ENCODE measurements at regions not wholly inside any gene's neighbourhood (a gene's known extent, or its start where the extent isn't known, plus 50 kb on each side); places are given as distances from the start of the nearest gene placed in this dataset.
A peak's percentile ranks its signal among the peaks of the same experiment; 100 is the strongest.

DNA sequence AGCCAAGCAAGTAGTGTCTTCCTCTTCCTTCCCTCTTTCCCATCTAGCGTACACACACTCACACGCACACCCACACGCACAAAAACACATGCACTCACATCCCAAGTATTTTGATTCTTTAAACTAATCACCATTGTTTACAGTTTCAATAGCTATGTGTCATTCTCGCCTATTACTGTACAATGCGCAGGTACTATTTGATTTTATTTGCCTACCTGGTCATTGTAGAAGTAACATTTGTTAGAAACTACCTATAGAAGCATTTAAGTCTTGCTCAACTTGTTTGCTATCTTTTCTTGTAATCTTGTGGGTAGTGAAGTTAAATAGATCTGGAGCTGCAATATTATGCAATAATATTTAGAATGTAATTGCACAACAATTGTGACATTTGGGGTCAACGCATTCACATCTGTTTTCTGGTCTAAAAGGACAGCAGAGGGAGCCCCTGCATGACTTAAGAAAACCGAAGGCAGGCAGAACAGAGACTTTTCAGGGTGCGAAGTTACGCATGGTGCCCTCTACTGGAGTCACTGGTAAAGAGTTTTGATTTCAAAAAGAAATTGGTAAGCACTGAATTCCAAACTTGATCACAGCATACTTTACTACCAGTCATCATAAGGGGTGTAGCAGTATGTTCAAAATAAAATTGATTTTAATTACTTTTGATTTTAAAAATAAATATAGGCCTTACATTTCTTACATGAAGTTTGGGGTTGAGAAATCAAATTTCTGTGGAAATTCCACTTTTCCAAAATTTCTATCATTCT is 503.3 kb upstream of the FAM241A start:
- Histone ChIP-seq H3K36me3 (ENCODE audit: control insufficient read depth, insufficient read depth, low read length) (no peaks in the 10 kb centered on the region), H3K27me3 (replicated peaks; ENCODE audit: control insufficient read depth, insufficient read depth, low read length) (no peaks in the 10 kb centered on the region), H3K4me1 (peaks cover 7% of the 10 kb centered on the region), H3K9me3 (no peaks in the 10 kb centered on the region), H3K4me3 (ENCODE audit: low read depth, low read length) (no peak overlapping the region)
- peak; percentile 73 to 79 for DNase-seq
- CTCF ChIA-PET = interaction anchor here (1.2 kb wide), 1 partner anchor 213 kb away, joined by 8 read pairs; no protein-coding TSS in a partner anchor
- BruUV-seq (replicated peaks) = no TSS peak
- H3K27me3 Mint-ChIP-seq (ENCODE audit: insufficient read depth, unreplicated experiment) = peaks cover 5% of the 10 kb centered on the region
- no peak overlapping the region for H3K27ac Mint-ChIP-seq (ENCODE audit: unreplicated experiment)
- peaks cover 13% of the 10 kb centered on the region for H3K4me1 Mint-ChIP-seq (ENCODE audit: low read depth, unreplicated experiment)
- intact Hi-C loops (cut with micrococcal nuclease; ENCODE audit: unreplicated experiment) = loop anchor here (1.0 kb wide), 5 partner anchors 136 to 389 kb away; no protein-coding TSS in a partner anchor
- H3K36me3 Mint-ChIP-seq (ENCODE audit: insufficient read depth, unreplicated experiment) = no peaks in the 10 kb centered on the region
- TF ChIP-seq, protein P1, sequence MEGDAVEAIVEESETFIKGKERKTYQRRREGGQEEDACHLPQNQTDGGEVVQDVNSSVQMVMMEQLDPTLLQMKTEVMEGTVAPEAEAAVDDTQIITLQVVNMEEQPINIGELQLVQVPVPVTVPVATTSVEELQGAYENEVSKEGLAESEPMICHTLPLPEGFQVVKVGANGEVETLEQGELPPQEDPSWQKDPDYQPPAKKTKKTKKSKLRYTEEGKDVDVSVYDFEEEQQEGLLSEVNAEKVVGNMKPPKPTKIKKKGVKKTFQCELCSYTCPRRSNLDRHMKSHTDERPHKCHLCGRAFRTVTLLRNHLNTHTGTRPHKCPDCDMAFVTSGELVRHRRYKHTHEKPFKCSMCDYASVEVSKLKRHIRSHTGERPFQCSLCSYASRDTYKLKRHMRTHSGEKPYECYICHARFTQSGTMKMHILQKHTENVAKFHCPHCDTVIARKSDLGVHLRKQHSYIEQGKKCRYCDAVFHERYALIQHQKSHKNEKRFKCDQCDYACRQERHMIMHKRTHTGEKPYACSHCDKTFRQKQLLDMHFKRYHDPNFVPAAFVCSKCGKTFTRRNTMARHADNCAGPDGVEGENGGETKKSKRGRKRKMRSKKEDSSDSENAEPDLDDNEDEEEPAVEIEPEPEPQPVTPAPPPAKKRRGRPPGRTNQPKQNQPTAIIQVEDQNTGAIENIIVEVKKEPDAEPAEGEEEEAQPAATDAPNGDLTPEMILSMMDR (IDR thresholded peaks at IDR 0.05; ENCODE audit: insufficient read depth in 1 of 2, low read depth in 1 of 2, low read length in 1 of 2, severe bottlenecking in 1 of 2, unreplicated experiment in 1 of 2) = peak; percentile 78 to 83
- POLR2A ChIA-PET = no interaction called here
- H3K4me3 Mint-ChIP-seq (ENCODE audit: unreplicated experiment) = no peak overlapping the region
- no peaks in the 10 kb centered on the region for H3K9me3 Mint-ChIP-seq (ENCODE audit: unreplicated experiment)

DNA sequence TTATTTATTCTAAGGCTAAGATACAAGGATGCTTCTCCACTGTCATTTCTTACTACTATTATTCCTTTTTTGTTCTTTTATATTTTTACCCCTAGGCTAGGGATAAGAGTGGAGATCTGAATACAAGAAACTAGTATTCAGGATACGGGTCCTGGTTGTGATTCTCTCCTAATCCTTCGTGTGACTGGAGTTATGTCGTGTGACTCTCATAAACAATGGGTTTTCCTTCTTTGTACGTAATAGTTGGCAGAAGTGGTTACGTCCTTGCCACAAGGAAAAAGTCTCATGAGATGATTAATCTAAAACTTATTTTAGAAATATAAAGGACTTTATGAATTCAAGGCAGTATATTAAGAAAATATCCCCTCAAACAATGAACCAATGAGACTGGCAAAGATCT is 497.2 kb upstream of the FAM241A start:
- no peak overlapping the region for H3K4me3 ChIP-seq (ENCODE audit: low read depth, low read length)
- H3K36me3 ChIP-seq (ENCODE audit: control insufficient read depth, insufficient read depth, low read length) = no peaks in the 10 kb centered on the region
- no peaks in the 10 kb centered on the region for H3K27me3 ChIP-seq (replicated peaks; ENCODE audit: control insufficient read depth, insufficient read depth, low read length)
- Mint-ChIP-seq H3K4me1 (ENCODE audit: low read depth, unreplicated experiment) (no peaks in the 10 kb centered on the region), H3K36me3 (ENCODE audit: insufficient read depth, unreplicated experiment) (no peaks in the 10 kb centered on the region), H3K27ac (ENCODE audit: unreplicated experiment) (no peak overlapping the region), H3K9me3 (ENCODE audit: unreplicated experiment) (no peaks in the 10 kb centered on the region), H3K27me3 (ENCODE audit: insufficient read depth, unreplicated experiment) (peaks cover 10% of the 10 kb centered on the region), H3K4me3 (ENCODE audit: unreplicated experiment) (no peak overlapping the region)
- intact Hi-C loops (cut with micrococcal nuclease; ENCODE audit: unreplicated experiment) = no loop called here
- ChIA-PET POLR2A (no interaction called here), CTCF (no interaction called here)
- H3K9me3 ChIP-seq = no peaks in the 10 kb centered on the region
- TF ChIP-seq, protein P1 (IDR thresholded peaks at IDR 0.05; ENCODE audit: insufficient read depth in 1 of 2, low read depth in 1 of 2, low read length in 1 of 2, severe bottlenecking in 1 of 2, unreplicated experiment in 1 of 2) = no peak
- no peaks in the 10 kb centered on the region for H3K4me1 ChIP-seq
- no peak for DNase-seq
- no TSS peak for BruUV-seq (replicated peaks)

DNA sequence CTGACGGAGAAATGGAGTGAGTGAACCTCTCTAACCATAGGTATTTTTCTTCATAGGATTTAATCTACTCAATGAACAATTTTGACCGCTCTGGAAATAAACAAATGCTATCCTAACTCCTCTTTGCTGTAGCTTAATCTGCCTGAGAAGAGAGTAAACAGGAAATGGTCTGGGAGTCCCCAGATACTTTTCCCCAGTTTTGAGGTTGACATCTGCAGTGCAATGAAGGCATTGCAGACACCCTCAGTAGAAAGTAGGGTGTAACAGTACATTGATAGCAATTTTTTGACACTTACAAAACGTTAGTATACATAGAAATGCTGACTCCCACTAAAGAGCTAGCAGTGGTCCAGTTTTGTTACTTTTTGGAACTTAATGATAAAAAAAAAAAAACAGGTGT is 495.9 kb upstream of the FAM241A start:
- CTCF ChIA-PET = no interaction called here
- intact Hi-C loops (cut with micrococcal nuclease; ENCODE audit: unreplicated experiment) = no loop called here
- no peaks in the 10 kb centered on the region for H3K36me3 ChIP-seq (ENCODE audit: control insufficient read depth, insufficient read depth, low read length)
- H3K4me3 ChIP-seq (ENCODE audit: low read depth, low read length) = no peak overlapping the region
- H3K27me3 Mint-ChIP-seq (ENCODE audit: insufficient read depth, unreplicated experiment) = peaks cover 10% of the 10 kb centered on the region
- H3K27ac Mint-ChIP-seq (ENCODE audit: unreplicated experiment) = no peak overlapping the region
- H3K4me3 Mint-ChIP-seq (ENCODE audit: unreplicated experiment) = no peak overlapping the region
- no peak for DNase-seq
- no peaks in the 10 kb centered on the region for H3K36me3 Mint-ChIP-seq (ENCODE audit: insufficient read depth, unreplicated experiment)
- H3K27me3 ChIP-seq (replicated peaks; ENCODE audit: control insufficient read depth, insufficient read depth, low read length) = no peaks in the 10 kb centered on the region
- no peaks in the 10 kb centered on the region for H3K4me1 ChIP-seq
- no TSS peak for BruUV-seq (replicated peaks)
- TF ChIP-seq, protein P1 (IDR thresholded peaks at IDR 0.05; ENCODE audit: insufficient read depth in 1 of 2, low read depth in 1 of 2, low read length in 1 of 2, severe bottlenecking in 1 of 2, unreplicated experiment in 1 of 2) = no peak
- POLR2A ChIA-PET = no interaction called here
- no peaks in the 10 kb centered on the region for H3K9me3 Mint-ChIP-seq (ENCODE audit: unreplicated experiment)
- H3K4me1 Mint-ChIP-seq (ENCODE audit: low read depth, unreplicated experiment) = no peaks in the 10 kb centered on the region
- no peaks in the 10 kb centered on the region for H3K9me3 ChIP-seq
